Spleen (tissue), 7 donors: ENCODE measurements at regions not wholly inside any gene's neighbourhood (a gene's known extent, or its start where the extent isn't known, plus 50 kb on each side); places are given as distances from the start of the nearest gene placed in this dataset.
"Not testable (repeated sequence)": the region's sequence is repeated elsewhere in the genome, so short reads cannot be mapped to it uniquely, and the experiment has no call there.

Experiments used
- POLR2A ChIP-seq, 3 donors: fragments of 450-650 bp; IDR thresholded peaks; one replicate each; pipeline ENCODE4 v1.5.1; 2017; ENCODE audit warnings: antibody characterized with exemption in 3 of 3, mild to moderate bottlenecking in 1 of 3
- POLR2AphosphoS5 ChIP-seq, 3 donors: sonication (generic); formaldehyde crosslinking; IDR thresholded peaks; one replicate each; pipeline ENCODE4 v1.5.1; 2017; ENCODE audit warnings: antibody characterized with exemption in 3 of 3
- TF ChIP-seq, protein P1 (sequence below), 11 experiments: fragments of 200-600 bp in 7 of 11; fragments of 450-650 bp in 4 of 11; sonication (generic) in 4 of 11; IDR thresholded peaks in 8 of 11; conservative IDR thresholded peaks in 3 of 11; 1 replicate in 7 of 11; 2 replicates in 4 of 11; pipeline versions ENCODE4 v1.4.0 to v1.8.0; 2016 to 2021; ENCODE audit warnings: antibody characterized with exemption in 11 of 11, inconsistent platforms in 4 of 11, mild to moderate bottlenecking in 1 of 11
- donor health status: DM: no; HTN: no; CAD: no; lungs with moderate emphysema.
- donor health status: DM: no; HTN: no; CAD: no.
- donor health status: DM: no; HTN: no; CAD: no.

DNA sequence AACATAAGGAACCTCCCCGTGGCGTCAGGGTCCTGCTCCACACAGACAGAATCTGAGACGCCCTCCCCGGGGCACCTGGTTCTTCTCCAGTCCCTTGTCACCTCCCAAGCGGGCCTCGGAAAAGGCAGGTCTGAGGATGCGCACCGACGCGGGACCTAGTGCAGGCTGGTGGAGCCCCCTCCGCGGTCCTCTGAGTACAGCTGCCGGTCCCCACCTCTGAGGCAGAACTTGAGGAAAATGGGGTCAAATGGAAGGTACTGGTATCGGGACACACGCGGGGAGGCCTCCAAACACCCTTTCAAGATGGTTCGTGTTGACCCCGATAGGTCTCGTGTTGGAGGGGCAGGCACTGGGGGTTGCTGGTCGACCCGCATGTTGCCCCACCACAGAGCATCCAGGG, 1725.3 kb downstream of the SPATA31A7 start:
- TF ChIP-seq POLR2AphosphoS5, POLR2A (IDR thresholded peaks at IDR 0.05): not testable (repeated sequence)
- TF ChIP-seq, protein P1, sequence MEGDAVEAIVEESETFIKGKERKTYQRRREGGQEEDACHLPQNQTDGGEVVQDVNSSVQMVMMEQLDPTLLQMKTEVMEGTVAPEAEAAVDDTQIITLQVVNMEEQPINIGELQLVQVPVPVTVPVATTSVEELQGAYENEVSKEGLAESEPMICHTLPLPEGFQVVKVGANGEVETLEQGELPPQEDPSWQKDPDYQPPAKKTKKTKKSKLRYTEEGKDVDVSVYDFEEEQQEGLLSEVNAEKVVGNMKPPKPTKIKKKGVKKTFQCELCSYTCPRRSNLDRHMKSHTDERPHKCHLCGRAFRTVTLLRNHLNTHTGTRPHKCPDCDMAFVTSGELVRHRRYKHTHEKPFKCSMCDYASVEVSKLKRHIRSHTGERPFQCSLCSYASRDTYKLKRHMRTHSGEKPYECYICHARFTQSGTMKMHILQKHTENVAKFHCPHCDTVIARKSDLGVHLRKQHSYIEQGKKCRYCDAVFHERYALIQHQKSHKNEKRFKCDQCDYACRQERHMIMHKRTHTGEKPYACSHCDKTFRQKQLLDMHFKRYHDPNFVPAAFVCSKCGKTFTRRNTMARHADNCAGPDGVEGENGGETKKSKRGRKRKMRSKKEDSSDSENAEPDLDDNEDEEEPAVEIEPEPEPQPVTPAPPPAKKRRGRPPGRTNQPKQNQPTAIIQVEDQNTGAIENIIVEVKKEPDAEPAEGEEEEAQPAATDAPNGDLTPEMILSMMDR (IDR thresholded peaks at IDR 0.05 in 8 of 11, conservative IDR thresholded peaks at IDR 0.05 in 3 of 11), result not testable (repeated sequence)
